ENCODE measurements at regions not wholly inside any gene's neighbourhood (a gene's known extent, or its start where the extent isn't known, plus 50 kb on each side); places are given as distances from the start of the nearest gene placed in this dataset.

DNA sequence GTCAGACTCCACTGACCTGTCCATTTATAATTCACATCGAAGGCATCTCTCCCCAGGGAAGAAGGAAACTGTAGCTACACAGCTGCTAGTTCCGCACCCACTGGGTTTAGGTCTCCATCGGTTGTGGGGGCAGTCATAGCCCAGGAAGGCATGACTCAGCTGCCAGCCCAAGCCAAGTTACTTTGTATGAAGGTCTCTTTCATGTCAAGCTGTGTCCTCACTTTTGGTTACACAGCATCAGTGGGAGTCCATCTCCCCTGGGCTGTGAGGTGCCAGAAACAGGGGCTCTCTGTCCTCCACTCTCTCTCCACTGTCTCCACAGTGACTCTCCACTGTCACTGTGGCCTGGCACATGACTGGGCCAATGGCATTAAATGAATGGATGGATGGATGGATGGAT, 585.2 kb downstream of the BRD1 start:
- TF ChIP-seq POLR2A (IDR thresholded peaks at IDR 0.05), result no peak
- no peak for TF ChIP-seq CTCF (IDR thresholded peaks at IDR 0.05)

All from adrenal gland (tissue), 5 donors.